Parathyroid adenoma (tissue), 2 donors: ENCODE measurements at regions not wholly inside any gene's neighbourhood (a gene's known extent, or its start where the extent isn't known, plus 50 kb on each side); places are given as distances from the start of the nearest gene placed in this dataset.

Experiments used
- H2AFZ ChIP-seq: fragments of 300-600 bp; sonication (generic); one replicate; pipeline ENCODE4 v1.7.0; 2017; ENCODE audit warnings: antibody characterized with exemption, mild to moderate bottlenecking
- H3K27ac ChIP-seq: fragments of 300-600 bp; sonication (generic); one replicate; pipeline ENCODE4 v1.7.0; 2017
- H3K27me3 ChIP-seq: fragments of 300-600 bp; sonication (generic); one replicate; pipeline ENCODE4 v1.7.0; 2017; ENCODE audit warnings: low read length; ENCODE audit not compliant: control insufficient read depth, insufficient read depth
- H3K36me3 ChIP-seq: fragments of 300-600 bp; sonication (generic); one replicate; pipeline ENCODE4 v1.7.0; 2017; ENCODE audit warnings: low read length; ENCODE audit not compliant: control insufficient read depth, insufficient read depth
- H3K4me1 ChIP-seq: fragments of 300-600 bp; sonication (generic); one replicate; pipeline ENCODE4 v1.7.0; 2017; ENCODE audit warnings: control low read depth
- H3K4me2 ChIP-seq: fragments of 300-600 bp; sonication (generic); one replicate; pipeline ENCODE4 v1.7.0; 2017; ENCODE audit warnings: low read length
- H3K4me3 ChIP-seq: fragments of 300-600 bp; sonication (generic); one replicate; pipeline ENCODE4 v1.7.0; 2017; ENCODE audit warnings: low read depth, low read length
- H3K79me2 ChIP-seq: fragments of 300-600 bp; sonication (generic); one replicate; pipeline ENCODE4 v1.7.0; 2017; ENCODE audit warnings: control low read depth
- H3K9ac ChIP-seq: fragments of 300-600 bp; sonication (generic); one replicate; pipeline ENCODE4 v1.7.0; 2017; ENCODE audit warnings: mild to moderate bottlenecking
- H3K9me3 ChIP-seq: fragments of 300-600 bp; sonication (generic); one replicate; pipeline ENCODE4 v1.7.0; 2017; ENCODE audit warnings: low read length; ENCODE audit not compliant: control insufficient read depth
- TF ChIP-seq, protein P1 (sequence below): fragments of 300-600 bp; sonication (generic); IDR thresholded peaks from one replicate; pipeline ENCODE4 v1.7.0; 2017; ENCODE audit warnings: antibody characterized with exemption, mild to moderate bottlenecking
- donor health status: primary hyperparathyroidism.

- Histone ChIP-seq H3K4me2 (no peak overlapping the region), H3K27me3 (no peaks in the 10 kb centered on the region), H3K79me2 (no peaks in the 10 kb centered on the region), H3K4me3 (no peak overlapping the region), H3K4me1 (no peaks in the 10 kb centered on the region), H3K36me3 (no peaks in the 10 kb centered on the region), H3K9me3 (no peaks in the 10 kb centered on the region), H3K27ac (no peak overlapping the region), H3K9ac (no peak overlapping the region), H2AFZ (peak overlapping the region; percentile 34)
- TF ChIP-seq, protein P1, sequence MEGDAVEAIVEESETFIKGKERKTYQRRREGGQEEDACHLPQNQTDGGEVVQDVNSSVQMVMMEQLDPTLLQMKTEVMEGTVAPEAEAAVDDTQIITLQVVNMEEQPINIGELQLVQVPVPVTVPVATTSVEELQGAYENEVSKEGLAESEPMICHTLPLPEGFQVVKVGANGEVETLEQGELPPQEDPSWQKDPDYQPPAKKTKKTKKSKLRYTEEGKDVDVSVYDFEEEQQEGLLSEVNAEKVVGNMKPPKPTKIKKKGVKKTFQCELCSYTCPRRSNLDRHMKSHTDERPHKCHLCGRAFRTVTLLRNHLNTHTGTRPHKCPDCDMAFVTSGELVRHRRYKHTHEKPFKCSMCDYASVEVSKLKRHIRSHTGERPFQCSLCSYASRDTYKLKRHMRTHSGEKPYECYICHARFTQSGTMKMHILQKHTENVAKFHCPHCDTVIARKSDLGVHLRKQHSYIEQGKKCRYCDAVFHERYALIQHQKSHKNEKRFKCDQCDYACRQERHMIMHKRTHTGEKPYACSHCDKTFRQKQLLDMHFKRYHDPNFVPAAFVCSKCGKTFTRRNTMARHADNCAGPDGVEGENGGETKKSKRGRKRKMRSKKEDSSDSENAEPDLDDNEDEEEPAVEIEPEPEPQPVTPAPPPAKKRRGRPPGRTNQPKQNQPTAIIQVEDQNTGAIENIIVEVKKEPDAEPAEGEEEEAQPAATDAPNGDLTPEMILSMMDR, result peak; percentile 58
Measured at GRCh38 chr5:152505442-152506042, 100.5 kb upstream of the NMUR2 start.

GRCh38 chr5:152511120-152511519 is 106.0 kb upstream of the NMUR2 start:
- no peaks in the 10 kb centered on the region for H3K79me2 ChIP-seq
- no peaks in the 10 kb centered on the region for H3K27me3 ChIP-seq
- no peak overlapping the region for H3K4me2 ChIP-seq
- no peak overlapping the region for H3K27ac ChIP-seq
- no peak overlapping the region for H3K4me3 ChIP-seq
- no peak overlapping the region for H3K9ac ChIP-seq
- no peaks in the 10 kb centered on the region for H3K9me3 ChIP-seq
- no peaks in the 10 kb centered on the region for H3K36me3 ChIP-seq
- H3K4me1 ChIP-seq, result no peaks in the 10 kb centered on the region
- H2AFZ ChIP-seq, result no peak overlapping the region
- TF ChIP-seq, protein P1, result no peak

DNA sequence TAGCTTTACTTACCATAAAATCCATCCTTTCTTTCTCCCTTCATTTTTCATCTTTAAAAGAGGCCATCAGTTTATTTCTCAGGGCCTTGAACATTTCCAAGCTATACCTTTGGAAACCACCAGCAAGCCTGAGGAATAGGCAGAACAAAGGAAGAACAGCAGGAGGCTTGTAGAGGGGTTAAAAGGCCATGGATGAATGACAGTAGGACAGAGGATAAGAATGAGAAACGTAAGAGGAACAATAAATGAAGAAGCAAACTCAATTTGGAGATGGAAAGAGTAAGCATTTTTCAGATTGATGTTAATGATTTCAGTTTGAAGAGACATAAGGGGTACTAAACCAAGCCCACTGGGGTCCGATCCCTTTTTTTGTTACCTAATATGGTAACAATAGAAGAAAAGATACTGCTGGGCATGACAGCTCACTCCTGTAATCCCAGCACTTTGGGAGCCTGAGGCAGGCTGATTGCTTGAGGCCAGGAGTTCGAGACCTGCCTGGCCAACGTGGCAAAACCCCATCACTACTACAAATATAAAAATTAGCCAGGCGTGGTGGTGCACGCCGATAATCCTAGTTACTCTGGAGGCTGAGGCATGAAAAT is 106.6 kb upstream of the NMUR2 start:
- no peaks in the 10 kb centered on the region for H3K79me2 ChIP-seq
- no peak overlapping the region for H3K4me2 ChIP-seq
- TF ChIP-seq, protein P1, result no peak
- H3K36me3 ChIP-seq, result no peaks in the 10 kb centered on the region
- H3K9ac ChIP-seq, result no peak overlapping the region
- H3K27me3 ChIP-seq, result no peaks in the 10 kb centered on the region
- no peak overlapping the region for H3K27ac ChIP-seq
- H3K4me1 ChIP-seq, result no peaks in the 10 kb centered on the region
- H3K4me3 ChIP-seq, result no peak overlapping the region
- no peaks in the 10 kb centered on the region for H3K9me3 ChIP-seq
- no peak overlapping the region for H2AFZ ChIP-seq

DNA sequence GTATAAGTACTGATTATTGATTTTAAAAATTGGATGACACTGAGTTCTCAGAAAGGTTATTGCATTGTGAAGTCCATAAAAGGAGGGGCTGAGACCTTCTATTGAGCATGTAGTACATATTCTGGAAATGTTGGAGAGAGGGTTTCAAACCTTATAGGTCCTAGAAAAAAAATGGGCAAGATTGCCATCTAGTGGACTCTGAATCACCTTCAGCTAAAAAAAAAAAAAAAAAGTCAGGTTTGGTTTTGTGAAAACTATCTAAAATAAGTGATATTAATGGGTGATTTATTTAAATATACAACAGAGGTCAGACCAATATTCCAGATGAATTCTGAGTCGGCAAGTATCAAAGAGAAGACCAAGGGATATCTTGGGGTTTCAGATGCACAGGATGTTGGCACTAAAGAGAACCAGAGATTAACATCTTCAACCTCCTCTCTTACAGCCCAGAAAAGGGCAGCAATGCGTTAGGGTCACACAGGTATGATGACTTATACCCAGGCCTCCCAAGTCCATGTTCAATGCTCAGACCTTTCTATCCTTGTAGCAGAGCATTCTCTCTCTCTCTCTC is 109.8 kb upstream of the NMUR2 start:
- Histone ChIP-seq H2AFZ (no peak overlapping the region), H3K27ac (no peak overlapping the region), H3K4me2 (no peak overlapping the region), H3K79me2 (no peaks in the 10 kb centered on the region), H3K4me1 (no peaks in the 10 kb centered on the region), H3K9me3 (no peaks in the 10 kb centered on the region), H3K9ac (no peak overlapping the region), H3K27me3 (no peaks in the 10 kb centered on the region), H3K4me3 (no peak overlapping the region), H3K36me3 (no peaks in the 10 kb centered on the region)
- TF ChIP-seq, protein P1, result peak; percentile 23
